GM23338 (cell line): ENCODE measurements at regions not wholly inside any gene's neighbourhood (a gene's known extent, or its start where the extent isn't known, plus 50 kb on each side); places are given as distances from the start of the nearest gene placed in this dataset.

Experiments
- CREB1 ChIP-seq: fragments of 250-450 bp; sonication (Bioruptor Pico); IDR thresholded peaks from 2 replicates; pipeline ENCODE4 v1.5.0; 2020; ENCODE audit warnings: low read depth, mild to moderate bottlenecking, moderate library complexity
- CTCF ChIP-seq, 2 experiments: fragments of 200-600 bp in 1 of 2; sonication (generic) in 1 of 2; conservative IDR thresholded peaks; 2 replicates each; pipeline versions ENCODE4 v1.5.1 to v1.6.1; 2016 to 2017; ENCODE audit warnings: antibody characterized with exemption in 2 of 2, low read depth in 2 of 2, mild to moderate bottlenecking in 2 of 2, moderate library complexity in 1 of 2
- JUNB ChIP-seq: IDR thresholded peaks from one replicate; pipeline ENCODE4 v1.6.1; 2016; ENCODE audit warnings: antibody characterized with exemption; ENCODE audit not compliant: unreplicated experiment
- NANOG ChIP-seq: IDR thresholded peaks from 2 replicates; pipeline ENCODE4 v1.6.1; 2016; ENCODE audit warnings: antibody characterized with exemption, borderline replicate concordance
- POLR2AphosphoS5 ChIP-seq: IDR thresholded peaks from 2 replicates; pipeline ENCODE4 v1.6.1; 2016; ENCODE audit warnings: antibody characterized with exemption, low read depth
- REST ChIP-seq: IDR thresholded peaks from one replicate; pipeline ENCODE4 v1.6.1; 2018; ENCODE audit warnings: antibody characterized with exemption; ENCODE audit not compliant: unreplicated experiment
- STAT1 ChIP-seq: IDR thresholded peaks from one replicate; pipeline ENCODE4 v1.6.1; 2016; ENCODE audit warnings: antibody characterized with exemption; ENCODE audit not compliant: unreplicated experiment
- TF ChIP-seq, protein P1 (sequence below): fragments of 250-450 bp; sonication (Bioruptor Pico); IDR thresholded peaks from 2 replicates; pipeline ENCODE4 v1.5.0; 2020; ENCODE audit warnings: mild to moderate bottlenecking, moderate library complexity

DNA sequence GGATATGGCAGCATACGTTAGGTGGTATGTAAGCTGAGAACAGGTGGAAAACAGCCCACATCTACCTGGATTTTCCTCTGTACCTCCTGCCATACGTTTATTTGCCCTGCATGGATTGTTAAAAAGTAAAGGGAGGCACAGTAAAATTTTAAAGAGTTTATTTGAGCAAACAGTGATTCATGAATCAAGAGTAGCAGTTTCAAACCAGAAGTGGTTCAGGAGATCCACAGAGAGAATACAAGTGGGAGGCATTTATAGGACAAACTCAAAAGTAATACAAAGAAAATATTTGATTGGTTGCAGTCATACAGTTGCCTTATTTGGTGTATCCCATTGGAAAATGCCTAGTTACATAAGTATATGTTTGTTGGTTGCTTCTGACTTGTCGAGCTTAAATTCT, 117.6 kb downstream of the FAM170A start (continued):
- TF ChIP-seq, protein P1, sequence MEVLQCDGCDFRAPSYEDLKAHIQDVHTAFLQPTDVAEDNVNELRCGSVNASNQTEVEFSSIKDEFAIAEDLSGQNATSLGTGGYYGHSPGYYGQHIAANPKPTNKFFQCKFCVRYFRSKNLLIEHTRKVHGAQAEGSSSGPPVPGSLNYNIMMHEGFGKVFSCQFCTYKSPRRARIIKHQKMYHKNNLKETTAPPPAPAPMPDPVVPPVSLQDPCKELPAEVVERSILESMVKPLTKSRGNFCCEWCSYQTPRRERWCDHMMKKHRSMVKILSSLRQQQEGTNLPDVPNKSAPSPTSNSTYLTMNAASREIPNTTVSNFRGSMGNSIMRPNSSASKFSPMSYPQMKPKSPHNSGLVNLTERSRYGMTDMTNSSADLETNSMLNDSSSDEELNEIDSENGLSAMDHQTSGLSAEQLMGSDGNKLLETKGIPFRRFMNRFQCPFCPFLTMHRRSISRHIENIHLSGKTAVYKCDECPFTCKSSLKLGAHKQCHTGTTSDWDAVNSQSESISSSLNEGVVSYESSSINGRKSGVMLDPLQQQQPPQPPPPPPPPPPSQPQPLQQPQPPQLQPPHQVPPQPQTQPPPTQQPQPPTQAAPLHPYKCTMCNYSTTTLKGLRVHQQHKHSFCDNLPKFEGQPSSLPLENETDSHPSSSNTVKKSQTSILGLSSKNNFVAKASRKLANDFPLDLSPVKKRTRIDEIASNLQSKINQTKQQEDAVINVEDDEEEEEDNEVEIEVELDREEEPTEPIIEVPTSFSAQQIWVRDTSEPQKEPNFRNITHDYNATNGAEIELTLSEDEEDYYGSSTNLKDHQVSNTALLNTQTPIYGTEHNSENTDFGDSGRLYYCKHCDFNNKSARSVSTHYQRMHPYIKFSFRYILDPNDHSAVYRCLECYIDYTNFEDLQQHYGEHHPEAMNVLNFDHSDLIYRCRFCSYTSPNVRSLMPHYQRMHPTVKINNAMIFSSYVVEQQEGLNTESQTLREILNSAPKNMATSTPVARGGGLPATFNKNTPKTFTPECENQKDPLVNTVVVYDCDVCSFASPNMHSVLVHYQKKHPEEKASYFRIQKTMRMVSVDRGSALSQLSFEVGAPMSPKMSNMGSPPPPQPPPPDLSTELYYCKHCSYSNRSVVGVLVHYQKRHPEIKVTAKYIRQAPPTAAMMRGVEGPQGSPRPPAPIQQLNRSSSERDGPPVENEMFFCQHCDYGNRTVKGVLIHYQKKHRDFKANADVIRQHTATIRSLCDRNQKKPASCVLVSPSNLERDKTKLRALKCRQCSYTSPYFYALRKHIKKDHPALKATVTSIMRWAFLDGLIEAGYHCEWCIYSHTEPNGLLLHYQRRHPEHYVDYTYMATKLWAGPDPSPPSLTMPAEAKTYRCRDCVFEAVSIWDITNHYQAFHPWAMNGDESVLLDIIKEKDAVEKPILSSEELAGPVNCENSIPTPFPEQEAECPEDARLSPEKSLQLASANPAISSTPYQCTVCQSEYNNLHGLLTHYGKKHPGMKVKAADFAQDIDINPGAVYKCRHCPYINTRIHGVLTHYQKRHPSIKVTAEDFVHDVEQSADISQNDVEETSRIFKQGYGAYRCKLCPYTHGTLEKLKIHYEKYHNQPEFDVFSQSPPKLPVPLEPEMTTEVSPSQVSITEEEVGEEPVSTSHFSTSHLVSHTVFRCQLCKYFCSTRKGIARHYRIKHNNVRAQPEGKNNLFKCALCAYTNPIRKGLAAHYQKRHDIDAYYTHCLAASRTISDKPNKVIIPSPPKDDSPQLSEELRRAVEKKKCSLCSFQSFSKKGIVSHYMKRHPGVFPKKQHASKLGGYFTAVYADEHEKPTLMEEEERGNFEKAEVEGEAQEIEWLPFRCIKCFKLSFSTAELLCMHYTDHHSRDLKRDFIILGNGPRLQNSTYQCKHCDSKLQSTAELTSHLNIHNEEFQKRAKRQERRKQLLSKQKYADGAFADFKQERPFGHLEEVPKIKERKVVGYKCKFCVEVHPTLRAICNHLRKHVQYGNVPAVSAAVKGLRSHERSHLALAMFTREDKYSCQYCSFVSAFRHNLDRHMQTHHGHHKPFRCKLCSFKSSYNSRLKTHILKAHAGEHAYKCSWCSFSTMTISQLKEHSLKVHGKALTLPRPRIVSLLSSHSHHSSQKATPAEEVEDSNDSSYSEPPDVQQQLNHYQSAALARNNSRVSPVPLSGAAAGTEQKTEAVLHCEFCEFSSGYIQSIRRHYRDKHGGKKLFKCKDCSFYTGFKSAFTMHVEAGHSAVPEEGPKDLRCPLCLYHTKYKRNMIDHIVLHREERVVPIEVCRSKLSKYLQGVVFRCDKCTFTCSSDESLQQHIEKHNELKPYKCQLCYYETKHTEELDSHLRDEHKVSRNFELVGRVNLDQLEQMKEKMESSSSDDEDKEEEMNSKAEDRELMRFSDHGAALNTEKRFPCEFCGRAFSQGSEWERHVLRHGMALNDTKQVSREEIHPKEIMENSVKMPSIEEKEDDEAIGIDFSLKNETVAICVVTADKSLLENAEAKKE (CRISPR knock-in tag), result no peak
- no peak for TF ChIP-seq CTCF (conservative IDR thresholded peaks at IDR 0.05; ENCODE audit: low read depth in 2 of 2)
- TF ChIP-seq JUNB, result no peak
- no peak for TF ChIP-seq NANOG
- TF ChIP-seq POLR2AphosphoS5, result no peak
- no peak for TF ChIP-seq REST
- TF ChIP-seq CREB1 (CRISPR knock-in tag), result no peak
- no peak for TF ChIP-seq STAT1
